Right renal cortex interstitium (tissue), 3 donors: ENCODE measurements at regions not wholly inside any gene's neighbourhood (a gene's known extent, or its start where the extent isn't known, plus 50 kb on each side); places are given as distances from the start of the nearest gene placed in this dataset.

Experiments
- DNase-seq, 3 donors: peaks; one replicate each; pipeline ENCODE4 v3.0.0-alpha.2; 2013; ENCODE audit warnings: low read depth in 3 of 3, low spot score in 2 of 3

DNA sequence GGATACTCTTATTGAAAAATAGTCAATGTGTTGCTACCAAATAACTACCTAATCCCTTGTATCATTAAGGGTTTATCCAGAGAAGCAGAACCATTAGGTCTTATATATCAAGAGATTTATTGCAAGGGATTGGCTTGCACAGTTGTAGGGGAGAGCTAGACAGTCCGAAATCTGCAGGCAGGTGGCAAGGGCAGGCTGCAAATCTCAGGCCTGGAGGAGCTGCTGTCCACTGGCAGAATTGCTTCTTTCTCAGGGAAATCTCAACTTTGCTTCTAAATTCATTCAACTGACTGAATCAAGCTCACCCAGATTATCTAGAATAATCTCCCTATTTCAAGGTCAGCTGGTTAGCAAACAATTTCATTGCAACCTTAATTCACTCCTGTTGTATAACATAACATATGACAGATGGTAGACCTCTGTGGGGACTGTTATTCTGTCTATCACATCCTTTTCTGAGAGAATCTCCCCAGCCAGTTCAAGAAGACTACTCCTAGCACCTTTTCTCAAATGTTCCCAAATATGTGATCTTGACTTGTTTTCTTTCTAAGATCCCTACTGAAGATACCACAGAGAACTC is 194.2 kb downstream of the NHLRC3 start:
- no peak for DNase-seq

DNA sequence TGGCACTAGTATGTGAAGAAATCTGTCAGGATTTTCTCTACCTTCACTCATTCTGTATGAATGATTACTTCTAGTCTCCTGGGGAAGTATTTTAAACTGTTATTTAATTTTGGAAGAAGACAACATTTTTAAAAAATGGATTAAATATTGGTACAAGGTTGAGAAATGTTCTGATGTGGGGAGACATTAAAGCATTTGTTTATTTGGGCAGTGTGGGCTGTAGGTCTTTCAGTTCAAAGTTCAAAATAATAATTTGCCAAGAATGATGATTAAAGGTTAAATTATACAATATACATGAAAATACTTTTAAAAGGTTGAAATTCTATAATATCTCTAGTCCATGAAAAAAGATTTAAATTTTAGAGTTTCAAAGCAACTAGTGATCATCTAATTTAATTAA is 194.7 kb downstream of the NHLRC3 start:
- no peak for DNase-seq

DNA sequence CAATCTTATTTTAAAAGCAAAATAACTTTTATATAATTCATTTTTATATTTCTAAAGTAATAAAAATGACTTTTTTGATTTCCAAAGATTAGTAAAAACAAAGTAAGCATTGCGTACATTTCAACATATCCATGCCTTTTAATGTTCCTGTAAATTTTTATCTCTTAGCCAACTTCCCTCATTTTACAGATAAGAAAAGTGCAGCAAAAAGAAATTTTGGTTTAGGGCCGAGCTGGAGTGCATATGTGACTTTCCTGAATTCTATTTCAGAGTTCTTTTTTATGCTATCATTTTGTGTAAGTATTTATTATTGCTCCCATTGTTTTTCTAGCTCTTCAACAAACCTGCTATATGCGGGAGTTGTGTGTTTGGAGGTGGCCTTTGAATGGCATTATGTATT is 195.3 kb downstream of the NHLRC3 start:
- no peak for DNase-seq

DNA sequence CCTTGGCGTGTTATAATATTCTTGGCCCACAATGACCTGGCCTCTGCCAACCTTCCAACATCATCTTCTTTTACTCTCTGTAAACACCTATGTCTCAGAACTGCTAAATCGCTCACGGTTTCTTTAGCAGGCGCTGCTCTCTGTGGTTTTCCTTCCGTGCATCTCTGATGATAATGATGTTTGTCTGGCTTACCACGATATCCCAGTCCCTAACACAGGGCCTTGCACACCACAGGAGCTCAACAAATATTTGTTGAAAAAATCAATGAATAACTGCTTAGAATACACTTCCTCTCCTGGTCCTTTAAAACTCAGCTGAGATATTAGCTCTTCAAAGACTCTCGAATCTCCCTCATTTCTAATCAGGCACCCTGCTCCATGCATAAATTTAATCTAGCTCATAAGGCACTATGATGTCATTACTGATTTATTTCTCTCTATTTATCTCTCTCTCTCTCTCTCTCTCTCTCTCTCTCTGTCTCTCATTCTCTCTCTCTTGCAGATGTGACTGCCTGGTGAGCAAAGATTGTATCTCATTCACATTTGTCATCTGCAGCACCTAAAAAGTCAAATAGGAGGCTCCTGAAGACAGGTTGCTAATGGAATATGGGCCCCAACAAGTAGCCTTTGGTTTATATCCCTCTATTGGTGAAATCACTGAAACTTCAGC is 206.4 kb downstream of the NHLRC3 start:
- DNase-seq = no peak

DNA sequence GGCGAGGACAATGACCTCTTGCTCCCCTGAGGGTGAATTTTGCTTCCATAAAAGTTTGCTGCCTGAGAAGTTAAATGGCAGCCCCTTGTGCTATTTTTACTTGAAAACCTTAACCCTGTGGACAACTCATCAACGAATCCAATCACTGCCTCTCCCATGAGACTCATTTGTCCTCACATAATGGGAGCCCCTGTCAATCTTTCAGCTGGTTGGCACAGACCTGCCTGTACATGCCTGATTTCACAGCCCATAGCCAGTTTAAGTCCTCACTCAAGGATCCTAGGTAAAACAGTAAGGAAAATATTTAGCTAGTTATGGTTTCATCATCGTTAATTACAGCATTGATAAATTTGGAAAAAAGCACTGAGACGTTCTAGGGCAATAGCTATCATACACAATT is 207.4 kb downstream of the NHLRC3 start:
- no peak for DNase-seq

DNA sequence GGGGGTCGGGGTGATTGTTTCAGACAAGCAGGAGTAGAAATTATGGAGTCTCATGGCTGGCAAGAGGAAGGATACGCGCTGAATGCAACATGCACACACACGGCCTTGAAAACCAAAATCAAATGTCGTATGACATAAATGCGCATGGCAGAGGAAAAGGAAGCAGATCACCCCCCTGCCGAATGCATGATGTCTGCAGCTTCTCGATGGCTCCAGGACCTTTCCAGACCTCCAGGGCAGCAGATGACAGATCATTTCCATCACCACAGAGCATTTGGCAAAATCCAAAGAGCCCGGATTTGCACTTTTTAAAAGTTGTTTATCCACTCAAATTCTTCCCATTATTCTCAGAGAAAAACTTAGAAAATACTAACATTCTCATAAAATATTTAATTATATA is 211.7 kb downstream of the NHLRC3 start:
- no peak for DNase-seq

DNA sequence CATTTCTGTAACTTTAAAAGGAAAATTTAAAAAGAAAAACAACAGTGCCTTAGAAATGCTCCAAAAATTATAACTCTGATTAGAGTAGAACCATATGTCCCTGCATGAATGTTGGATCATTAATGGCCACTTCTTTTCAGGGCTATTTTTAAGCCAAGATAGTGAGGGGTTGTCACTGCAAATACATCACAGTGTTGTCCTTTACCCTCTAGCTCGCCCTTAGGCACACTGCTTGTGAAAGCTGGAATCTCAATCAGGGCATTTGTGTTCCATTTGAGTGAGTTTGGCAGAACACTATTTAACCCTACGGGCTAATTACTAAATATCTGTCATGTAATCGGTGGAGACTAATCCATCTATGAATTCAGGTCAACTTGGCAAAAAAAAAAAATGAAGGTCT is 212.2 kb downstream of the NHLRC3 start:
- no peak for DNase-seq

DNA sequence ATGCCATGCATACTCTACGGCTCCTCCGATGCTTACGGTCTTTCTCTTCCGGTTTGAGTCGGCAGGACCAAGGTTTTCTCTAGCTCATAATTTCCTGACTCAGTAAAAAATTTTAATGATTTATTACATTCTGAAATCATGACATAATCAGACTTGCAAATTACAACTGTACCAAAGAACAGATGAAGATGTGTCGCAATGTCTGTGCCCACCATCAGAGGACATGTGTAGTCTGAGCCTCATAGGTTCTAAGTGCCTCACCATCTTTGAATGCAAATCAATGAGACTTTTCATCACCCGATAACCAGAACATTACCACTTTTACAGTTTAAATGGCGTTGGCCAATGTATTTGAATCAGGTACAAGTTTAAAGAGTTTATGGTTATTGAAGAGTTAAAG is 213.1 kb downstream of the NHLRC3 start:
- DNase-seq = no peak

DNA sequence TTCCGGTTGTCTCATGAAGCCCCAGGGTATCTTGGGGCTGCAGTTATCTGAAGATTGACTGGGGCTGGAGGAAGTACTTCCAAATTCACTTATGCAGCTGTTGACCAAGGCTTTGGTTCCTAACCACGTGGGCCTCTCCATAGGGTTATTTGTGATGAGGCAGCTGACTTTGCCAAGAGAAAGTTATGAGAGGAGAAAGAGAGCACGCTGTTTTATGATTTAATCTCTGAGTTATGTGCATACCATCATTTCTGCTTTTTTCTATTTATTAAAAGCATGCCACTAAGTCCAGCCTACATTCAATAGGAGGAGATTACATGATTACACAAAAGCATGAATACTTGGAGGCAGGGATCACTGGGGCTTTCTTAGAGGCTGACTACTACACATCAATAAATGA is 215.5 kb downstream of the NHLRC3 start:
- no peak for DNase-seq

DNA sequence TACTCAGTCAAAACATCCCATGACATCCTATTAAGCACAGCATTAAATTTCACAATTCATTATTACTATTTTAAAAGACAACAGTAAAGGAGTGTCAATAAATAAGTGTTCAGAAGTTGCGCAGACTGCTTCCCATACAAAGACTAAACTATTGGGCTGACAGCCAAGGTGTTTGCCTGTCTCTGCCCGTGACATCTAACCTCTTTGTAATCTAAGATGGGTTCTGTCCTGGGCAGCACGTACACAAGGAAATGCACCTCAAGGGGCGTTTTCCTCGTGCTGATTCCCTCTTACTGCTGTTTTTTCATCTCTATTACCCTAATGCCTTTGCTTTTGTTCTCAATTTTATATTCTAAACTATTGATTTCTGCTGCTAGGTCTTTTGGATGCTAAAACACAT is 216.3 kb downstream of the NHLRC3 start:
- DNase-seq = no peak

DNA sequence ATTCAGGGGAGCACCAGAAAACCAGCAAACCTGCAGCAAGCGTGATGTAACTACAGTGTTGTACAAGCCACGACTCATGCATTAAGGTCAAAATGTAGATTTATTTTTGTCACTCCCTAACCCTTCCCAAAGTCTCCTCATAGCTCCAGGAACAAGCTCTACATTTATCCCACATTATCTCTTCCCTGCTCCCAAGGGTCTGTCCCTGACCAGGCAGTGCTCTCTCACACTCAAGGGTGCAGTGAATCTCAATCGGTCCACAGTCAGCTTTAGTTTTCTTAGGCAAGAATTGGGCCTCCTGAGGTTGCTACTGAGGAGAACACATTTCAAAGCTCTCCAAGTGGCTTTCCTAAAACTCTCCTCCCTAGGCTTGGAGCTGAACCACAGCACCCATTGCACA is 219.4 kb downstream of the NHLRC3 start:
- DNase-seq = no peak

DNA sequence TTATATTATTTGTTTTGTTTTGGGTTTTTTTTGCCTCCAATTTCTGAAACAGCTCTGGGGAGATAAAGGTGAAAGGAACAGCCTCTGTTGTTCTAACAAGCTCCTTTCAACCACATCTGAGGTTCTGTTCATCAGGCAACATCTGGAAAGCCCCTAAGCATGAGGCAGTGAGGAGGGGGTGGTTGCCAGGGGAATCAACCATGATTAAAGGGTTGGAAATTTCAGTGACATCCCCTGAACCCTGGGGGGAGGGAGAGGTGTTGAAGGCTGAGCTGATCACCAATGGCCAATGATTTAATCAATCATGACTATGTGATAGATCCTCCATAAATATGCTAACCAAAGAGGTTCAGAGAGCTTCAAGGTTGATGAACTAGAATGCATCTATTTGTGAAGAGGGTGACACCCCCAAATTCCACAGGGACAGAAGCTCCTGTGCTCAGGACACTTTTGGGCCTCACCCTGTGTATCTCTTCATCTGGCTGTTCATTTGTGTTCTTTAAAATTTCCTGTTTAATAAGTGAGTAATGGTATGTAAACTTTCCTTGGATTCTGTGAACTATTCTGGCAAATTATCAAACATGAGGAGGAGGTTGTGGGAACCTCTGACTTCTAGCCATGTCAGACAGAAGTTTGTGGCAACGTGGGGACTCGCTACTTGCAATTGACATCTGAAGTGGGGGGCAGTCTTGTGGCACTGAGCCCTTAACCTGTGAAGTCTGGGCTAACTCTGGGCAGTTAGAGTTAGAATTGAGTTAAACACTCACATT is 221.3 kb downstream of the NHLRC3 start:
- DNase-seq = no peak

DNA sequence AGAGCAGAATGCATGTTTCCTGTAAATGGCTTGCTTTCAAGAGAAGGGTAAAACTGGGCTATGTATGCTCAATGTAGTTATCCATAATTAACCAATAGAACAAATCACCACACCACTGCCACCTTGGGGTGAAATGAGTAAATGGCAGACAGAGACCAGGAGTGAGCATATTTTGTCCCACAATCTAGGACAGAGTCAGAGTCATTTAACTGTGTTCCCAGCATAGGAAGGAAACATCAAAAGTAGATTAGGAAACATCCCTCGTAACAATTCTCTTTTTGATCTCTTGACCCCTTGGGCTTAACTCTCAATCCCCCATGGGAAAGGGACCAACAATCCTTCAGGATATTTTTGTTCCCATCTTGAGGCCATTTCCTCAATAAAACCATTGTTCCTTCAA is 224.8 kb downstream of the NHLRC3 start:
- peak in 2 of 3 donors; percentile 25 to 33 for DNase-seq

DNA sequence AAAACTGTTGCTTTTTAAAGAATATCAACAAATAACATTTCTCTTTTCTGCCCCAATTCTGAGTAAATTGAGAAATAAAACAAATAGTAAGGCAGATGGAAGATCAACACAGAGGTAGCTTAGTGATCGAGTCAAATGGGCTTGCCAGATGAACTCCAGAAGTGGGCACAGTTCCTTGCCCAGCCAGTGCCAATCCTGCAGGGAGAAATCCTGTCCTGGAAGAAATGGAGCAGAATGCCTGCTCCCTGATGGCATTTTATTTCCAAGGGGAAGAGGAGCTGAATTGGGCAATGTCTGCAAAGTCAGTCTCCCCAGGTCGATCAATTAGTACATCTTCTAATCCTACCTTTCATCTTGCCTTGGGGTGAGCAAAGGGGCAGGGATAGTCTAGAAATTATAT is 225.3 kb downstream of the NHLRC3 start:
- no peak for DNase-seq

DNA sequence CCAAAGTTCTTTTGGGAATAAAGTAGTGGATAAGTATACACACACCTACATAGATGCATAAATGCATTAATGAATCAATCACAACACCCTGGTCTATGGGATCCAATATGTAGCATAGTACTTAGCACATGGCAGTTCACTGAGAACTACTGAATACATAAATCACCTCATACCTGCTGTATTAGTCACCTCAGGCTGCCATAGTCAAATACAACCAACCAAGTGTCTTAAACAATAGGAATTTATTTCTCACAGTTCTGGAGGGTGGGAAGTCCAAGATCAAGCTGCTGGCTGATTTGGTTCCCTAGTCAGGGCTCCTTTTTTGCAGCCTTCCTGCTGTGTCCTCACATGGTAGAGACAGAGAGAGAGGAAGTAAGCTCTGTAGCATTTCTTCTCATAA is 228.2 kb downstream of the NHLRC3 start:
- no peak for DNase-seq

DNA sequence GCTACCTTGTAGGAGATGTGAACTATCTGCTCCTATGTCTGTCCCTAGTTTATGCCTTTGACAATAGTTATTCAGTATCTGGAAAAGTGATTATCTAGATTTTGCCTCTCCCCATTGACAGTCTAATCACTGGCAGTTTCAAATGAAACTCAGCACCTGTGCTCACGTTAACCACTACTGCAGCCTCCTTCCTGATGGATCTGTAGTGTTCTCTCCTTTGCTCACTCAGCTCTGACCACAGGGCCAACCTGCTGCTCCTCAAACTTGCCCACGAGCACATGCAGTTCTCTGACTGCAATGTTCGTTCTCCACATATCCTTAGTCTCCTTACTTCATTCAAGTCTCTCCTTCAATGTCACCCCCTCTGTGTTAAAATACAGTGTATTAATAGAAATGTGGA is 230.1 kb downstream of the NHLRC3 start:
- DNase-seq = no peak

DNA sequence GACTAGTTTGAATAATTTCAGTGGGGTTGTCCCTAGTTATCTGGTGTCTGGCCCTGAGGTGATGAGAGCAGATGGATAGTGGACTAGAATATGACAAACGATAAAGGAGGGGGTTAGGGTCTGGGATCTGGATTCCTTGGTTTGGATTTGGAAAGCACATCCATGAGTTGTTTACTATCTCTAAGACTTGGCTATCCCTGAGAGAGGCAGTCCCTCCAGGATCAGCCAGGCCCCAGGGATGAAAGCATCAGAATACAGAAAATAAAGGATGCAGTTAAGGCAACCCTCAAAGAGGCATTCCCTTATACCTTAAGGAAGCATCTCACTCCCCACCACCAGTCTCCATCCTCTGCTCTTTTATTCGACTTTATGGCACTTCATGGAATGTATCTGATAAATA is 230.7 kb downstream of the NHLRC3 start:
- DNase-seq = no peak

DNA sequence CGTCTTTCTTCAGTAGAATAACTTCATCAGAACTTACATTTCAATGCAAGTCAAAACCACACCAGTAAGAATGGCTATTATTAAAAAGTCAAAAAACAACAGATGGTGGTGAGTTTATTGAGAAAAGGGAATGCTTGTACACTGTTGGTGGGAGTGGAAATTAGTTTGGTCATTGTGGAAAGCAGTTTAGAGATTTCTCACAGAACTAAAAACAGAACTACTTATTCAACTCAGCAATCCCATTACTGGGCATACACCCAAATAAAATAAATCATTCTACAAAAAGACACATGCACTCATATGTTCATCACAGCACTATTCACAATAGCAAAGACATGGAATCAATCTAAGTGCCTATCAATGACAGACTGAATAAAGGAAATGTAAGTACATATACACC is 231.2 kb downstream of the NHLRC3 start:
- no peak for DNase-seq

DNA sequence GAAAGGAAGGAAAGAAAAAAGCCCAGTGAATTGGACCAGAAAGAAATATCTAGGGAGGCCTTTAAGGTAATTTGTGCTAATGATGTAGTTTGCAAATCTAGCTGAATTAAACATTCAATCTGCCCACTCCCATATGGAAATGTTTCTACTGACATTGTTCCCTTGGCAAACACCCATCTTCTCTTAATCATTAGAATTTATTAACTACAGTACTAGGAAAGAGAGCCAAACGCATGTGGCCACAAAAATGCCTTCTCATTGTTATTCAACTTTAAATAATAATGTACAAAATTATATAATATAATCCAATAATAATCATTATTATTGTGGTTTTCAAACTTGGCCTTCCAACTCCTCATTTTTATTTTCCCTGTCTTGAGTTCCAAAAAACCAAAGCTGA is 234.7 kb downstream of the NHLRC3 start:
- DNase-seq = peak in 1 of 3 donors; percentile 23

DNA sequence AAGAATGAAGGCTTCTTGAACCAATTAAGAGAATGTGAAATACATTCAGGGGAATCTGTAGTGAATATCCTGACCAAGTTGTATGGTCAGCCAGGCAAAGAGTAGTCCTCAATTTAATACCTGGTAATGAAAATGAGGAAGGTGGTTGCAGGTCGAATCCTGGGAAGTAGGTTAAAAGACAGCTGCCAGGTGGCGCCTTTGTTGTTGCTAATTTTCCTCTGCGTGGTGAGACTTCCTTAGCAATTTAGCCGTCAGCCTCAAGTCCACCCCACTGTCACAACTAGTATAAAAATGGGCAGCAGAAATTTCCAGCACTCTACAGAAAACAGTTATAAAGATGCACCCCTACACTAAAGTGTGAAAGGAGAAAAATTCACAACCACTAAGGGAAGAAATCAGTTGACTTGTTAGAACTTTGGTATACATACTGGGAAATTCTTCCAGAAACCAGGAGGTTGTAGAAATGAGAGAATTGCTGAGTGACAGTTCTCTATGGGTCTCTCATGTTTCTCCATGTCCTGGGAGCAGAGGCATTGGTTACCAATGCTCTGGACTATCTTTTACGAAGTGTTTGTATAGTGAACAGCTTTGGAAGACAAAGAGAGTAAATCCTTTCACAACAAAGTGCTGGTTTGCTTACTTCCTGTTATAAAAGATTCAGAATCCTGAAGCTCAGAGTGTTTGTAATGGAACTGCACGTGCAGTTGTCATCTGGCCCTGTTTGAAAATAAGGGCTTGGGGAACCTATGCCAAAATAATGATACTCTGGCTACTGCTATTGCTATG is 235.9 kb downstream of the NHLRC3 start:
- no peak for DNase-seq

DNA sequence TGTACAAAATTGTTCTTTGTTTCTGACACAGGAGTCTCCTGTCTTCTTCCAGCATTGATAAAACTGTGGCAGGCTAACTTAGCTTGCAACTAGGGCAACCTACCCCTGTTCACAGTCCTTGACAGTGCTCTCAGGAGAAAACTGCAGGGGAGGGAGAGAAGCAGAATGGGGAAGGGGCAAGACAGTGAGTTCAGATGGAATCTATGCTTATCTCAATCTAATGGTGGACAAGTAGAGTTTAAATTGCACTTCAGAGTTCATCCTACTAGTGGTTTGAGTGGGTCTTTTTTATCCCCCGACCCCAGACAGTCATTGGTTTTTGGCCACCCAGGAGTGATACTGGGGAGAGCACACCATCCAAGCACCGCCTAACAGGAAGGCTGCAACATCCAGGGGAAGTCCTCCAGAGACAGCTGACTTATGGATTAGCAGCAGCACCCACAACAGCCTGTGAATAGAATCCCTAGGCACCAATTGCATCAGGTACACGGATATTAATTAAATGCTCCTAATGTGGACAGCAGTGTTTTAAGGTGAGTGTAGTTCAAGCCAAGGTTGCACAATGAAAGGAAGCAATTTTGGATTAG is 236.6 kb downstream of the NHLRC3 start:
- no peak for DNase-seq
